GM12874 (cell line): ENCODE measurements at regions not wholly inside any gene's neighbourhood (a gene's known extent, or its start where the extent isn't known, plus 50 kb on each side); places are given as distances from the start of the nearest gene placed in this dataset.

ENCODE experiments used
- TF ChIP-seq, protein P1 (sequence below): IDR thresholded peaks from 2 replicates; pipeline ENCODE4 v1.5.1; 2011; ENCODE audit warnings: low read depth, mild to moderate bottlenecking, control low read depth, low read length, moderate library complexity; ENCODE audit not compliant: insufficient read depth

DNA sequence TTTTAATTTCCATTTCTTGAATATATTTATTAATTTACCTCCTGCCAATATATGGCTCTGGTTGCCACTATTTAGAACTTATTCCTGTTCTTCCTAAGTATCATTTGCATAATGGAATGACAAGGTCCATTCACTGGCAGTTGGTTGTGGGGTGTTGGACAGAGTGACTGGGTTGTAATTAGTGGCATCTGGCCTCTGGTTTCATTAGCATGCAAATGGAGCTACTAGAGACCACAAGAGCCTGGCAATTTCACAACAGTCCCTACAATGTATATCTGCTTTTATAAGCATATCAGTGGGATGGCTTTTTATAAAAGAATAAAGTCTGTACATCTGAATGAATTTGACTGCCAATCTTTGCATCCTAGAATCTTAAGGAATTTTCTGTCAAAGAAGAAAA, 1030.9 kb upstream of the CDH8 start:
- TF ChIP-seq, protein P1, sequence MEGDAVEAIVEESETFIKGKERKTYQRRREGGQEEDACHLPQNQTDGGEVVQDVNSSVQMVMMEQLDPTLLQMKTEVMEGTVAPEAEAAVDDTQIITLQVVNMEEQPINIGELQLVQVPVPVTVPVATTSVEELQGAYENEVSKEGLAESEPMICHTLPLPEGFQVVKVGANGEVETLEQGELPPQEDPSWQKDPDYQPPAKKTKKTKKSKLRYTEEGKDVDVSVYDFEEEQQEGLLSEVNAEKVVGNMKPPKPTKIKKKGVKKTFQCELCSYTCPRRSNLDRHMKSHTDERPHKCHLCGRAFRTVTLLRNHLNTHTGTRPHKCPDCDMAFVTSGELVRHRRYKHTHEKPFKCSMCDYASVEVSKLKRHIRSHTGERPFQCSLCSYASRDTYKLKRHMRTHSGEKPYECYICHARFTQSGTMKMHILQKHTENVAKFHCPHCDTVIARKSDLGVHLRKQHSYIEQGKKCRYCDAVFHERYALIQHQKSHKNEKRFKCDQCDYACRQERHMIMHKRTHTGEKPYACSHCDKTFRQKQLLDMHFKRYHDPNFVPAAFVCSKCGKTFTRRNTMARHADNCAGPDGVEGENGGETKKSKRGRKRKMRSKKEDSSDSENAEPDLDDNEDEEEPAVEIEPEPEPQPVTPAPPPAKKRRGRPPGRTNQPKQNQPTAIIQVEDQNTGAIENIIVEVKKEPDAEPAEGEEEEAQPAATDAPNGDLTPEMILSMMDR = no peak

DNA sequence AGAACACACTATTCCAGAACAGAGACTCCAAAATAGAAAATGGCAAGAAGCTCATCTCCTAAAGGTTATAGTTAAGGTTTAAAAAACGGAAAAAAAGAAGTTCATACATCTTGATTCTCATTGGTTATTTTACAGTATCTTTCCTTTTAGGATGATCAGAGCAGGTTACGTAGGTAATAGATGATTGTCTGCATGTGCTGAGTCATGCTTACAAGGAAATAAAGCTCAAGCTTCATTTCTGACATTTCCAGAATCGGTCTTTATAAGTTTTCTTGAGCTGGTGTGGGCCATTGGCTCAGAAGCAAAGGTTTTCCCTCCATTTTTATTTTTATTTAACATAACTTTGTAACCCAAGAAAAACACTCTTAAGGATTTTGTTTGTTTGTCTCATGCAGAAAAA, 1030.3 kb upstream of the CDH8 start:
- TF ChIP-seq, protein P1 = no peak

DNA sequence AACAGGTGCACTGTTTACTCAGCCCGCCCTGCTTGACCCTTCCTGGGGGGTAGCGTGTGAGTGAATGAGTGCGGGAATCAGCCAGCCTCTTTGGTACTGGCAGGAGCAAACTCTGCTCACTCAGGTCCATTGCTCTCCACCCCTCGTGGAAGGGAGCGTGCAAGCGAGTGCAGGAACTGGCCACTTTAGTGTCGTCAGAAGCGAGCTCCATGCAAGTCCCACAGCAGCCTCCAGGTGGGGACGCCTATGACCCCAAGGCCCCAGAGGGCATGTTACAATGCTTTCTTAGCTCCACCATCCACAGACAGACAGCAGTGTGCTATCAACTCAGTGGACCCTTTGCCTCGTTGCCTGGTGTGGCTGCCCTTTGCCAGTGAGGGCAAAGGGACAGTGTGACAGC, 1025.1 kb upstream of the CDH8 start:
- TF ChIP-seq, protein P1 = no peak

DNA sequence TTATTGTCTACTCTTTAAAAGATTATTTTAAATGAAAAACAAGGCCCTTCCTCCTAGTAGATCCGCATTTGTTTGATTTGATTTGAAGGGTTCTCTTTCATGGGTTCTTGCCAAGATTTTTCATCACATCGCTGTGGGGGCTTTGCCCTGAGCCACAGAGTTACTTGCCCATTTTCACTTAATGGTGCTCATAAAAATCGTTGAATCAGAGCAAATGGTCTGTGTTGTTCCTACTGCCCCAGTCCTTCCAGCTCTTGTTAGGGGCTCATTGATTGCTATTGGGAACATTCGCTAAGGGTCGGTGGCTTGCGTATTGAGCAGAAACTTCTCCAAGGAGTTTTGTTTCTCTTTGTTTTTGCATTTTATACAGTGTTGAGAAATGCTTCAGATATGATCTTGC, 1023.4 kb upstream of the CDH8 start:
- TF ChIP-seq, protein P1 = no peak

DNA sequence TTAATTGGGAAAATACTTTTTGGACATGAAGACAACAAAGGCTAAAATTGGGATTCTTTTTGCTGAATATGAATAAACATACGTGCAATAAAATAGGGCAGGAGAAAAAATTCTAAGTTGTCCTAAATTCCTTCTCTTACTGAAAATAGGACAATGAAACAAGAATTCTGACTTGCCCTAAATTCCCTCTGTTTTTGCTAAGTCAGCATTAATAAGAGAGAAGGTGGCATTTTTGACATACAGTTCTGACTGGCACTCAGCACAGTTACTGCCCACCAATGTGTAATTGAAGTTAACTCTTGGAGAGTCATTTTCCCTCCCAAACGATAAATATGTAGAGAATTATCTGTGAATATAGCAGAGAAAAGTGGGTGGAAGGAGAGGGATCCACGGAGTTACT, 1021.1 kb upstream of the CDH8 start:
- TF ChIP-seq, protein P1 = no peak

DNA sequence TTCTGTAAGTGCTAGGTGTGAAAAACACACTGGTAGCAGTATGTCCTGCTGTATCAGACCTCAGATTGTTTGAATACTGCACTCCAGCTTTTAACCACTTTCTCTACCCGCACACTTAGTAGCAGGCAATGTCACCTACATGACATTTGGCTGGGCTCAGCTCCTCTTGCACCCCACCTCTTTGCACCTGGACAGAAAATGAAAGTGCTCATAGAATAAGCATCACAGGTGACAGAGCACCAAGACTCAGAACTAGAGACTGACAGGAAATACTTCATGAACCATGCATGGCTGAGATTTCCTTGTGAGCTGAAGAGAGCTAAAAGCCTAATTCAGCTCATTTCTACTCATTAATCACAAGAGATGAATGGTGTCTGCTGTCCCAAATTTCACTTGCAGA, 1014.2 kb upstream of the CDH8 start:
- TF ChIP-seq, protein P1 = no peak

DNA sequence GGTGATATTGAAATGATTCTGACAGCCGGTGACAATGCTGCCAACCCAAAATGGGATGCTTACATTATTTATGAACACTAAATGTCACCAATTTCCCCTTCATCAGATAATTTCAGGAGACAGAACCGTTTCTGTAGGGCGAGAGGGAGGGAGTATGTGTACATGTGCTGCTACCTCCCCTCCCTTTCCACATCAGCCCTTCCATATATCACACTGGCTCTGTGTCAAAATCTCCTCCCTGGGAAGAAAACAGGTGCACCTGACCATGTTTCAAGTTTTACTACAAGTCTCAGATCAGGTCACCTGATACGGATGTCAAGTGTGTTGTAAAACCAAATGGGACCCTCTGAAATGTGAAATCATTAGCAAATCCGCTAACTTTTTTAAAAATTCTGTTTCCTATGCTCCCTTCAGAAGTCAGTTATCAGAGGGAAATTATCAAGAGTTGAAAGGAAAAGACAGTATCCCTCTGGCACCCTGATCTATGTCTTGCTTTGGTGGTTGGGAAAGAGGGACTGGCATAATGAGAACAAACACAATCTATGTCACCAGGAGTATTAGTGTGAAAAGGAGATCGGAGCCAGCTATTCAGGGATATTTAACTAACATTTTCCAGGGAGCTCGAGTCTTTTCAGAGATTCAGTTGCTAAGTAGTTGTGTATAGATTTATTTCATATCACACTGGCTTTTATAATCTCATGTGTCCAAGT, 1002.3 kb upstream of the CDH8 start:
- TF ChIP-seq, protein P1 = no peak
